ENCODE measurements at regions not wholly inside any gene's neighbourhood (a gene's known extent, or its start where the extent isn't known, plus 50 kb on each side); places are given as distances from the start of the nearest gene placed in this dataset.

GRCh38 chr13:106887686-106888085 lies 319.7 kb upstream of the ARGLU1 start:
- TF ChIP-seq CTCF (IDR thresholded peaks at IDR 0.05; ENCODE audit: insufficient read depth, low read depth, low read length) (no peak), EZH2 (IDR thresholded peaks at IDR 0.05; ENCODE audit: insufficient read depth, low read length) (no peak)

Measured in astrocyte (in vitro differentiated cells and primary cell).